Activated naive CD4-positive, alpha-beta T cell (primary cell): ENCODE measurements at regions not wholly inside any gene's neighbourhood (a gene's known extent, or its start where the extent isn't known, plus 50 kb on each side); places are given as distances from the start of the nearest gene placed in this dataset.

Experiments
- DNase-seq, 4 experiments: peaks; one replicate each; lab custom pipeline; 2025; lab: John Stamatoyannopoulos, UW

DNA sequence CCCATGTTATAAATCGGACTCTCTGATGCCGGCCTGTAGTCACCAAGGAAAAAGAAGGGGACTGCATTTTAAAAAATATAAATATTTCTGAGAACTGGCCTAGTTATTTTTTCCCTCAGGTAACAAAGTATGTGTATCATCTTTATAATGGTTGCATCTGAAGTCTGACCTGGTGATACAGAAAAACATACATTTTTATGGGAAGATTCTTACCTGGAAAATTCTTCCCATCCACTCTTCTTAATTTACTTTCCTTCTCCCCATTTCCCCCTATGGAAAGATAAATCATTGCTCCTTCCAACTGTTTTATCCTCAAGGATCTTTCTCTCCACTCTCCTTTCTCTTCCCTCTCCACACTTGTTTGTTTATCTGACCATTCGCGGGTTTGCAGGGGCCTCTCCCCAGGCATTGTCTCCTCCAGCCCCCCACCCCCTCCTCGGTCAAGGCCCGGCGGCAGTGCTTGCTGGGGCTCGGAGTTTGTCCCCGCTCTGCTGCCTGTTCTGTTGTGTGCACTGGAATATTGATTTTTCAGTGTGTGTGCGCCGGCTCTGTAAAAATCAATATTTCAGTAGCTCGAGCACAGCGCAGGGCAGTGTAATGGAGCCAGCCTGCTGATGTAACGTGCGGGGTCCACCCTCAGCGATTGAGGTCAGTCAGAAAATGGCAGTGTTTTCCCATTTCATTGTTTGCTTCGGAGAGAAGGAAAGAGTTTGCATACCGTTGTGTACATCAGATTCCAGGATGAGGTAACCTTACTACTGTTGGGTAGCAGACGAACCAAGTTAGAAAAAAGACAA lies 199.5 kb upstream of the NFE2L3 start:
- DNase-seq, result no peak

GRCh38 chr7:25953859-25954258 lies 198.1 kb upstream of the NFE2L3 start:
- no peak for DNase-seq

GRCh38 chr7:25954395-25954794 lies 197.6 kb upstream of the NFE2L3 start:
- no peak for DNase-seq

DNA sequence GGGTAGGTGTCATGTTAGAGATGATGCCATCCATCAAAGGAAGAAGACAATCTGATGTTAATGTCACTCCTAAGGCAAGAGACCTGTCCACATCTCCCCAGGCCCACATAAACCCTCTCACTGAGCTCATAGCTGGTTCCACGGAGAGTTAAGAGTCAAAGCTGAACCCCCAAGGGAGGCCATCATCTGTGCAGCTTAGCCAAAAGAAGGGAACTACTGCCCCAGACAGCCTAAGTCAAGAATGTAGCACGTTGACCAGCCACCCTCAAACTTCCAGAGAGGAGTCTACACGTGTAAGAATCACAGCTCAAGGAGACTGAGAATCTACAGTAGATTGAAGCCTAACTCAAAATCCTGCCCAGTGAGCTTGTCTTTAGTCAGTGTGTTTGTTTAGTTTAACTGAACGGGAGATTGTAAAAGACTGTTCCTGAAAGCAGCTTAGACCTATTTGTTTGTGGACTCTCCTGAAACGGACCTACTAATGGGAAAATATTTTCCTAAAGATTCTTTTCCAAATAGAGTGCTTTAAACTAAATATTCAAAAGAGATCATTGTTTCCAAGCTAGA lies 192.7 kb upstream of the NFE2L3 start:
- no peak for DNase-seq

- DNase-seq, result no peak
These were observed 188.3 kb upstream of the NFE2L3 start for GRCh38 chr7:25963733-25964132.

DNA sequence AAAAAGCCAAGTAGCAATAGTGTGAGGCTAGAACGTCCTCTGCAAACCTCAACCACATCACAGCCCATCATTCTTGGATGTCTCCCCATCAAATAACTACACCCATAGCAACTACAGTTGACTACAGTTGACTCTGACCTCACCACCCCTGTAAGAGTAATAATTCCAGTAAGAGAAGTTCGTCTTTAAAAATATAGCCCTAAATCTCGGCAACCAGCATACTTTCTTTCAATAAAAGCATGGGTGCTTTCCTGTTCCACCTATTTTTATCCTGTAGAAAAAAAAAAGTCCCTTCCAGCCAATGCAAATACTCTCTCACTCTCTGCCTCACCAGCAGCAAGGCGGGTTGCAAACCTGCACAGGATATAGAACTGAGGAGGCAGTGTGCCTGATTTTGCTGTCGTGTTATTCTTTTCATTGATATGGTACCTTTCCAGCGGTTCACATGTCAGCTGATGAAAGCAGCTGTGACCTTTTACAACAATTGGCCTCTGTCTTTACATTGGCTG lies 187.5 kb upstream of the NFE2L3 start:
- no peak for DNase-seq

GRCh38 chr7:25965405-25966123 lies 186.4 kb upstream of the NFE2L3 start:
- no peak for DNase-seq

DNA sequence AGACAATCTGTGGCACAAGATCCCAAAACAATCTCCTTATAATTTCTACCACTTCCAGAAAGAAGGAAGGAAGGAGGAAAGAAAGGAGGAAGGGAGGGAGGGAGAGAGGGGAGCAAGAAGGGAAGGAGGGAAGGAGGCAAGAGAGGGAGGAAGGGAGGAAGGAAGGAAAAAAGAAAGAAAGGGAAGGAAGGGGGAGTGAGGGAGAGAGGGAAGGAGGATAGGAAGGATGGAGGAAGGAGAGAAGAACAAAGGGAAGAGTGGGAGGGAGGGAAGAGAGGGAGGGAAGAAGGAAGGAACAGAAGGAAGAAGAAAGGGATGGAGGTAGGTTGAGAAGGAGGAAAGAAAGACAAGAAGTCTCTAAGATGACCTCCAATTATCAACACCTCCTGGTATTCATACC lies 185.5 kb upstream of the NFE2L3 start:
- DNase-seq, result no peak

DNA sequence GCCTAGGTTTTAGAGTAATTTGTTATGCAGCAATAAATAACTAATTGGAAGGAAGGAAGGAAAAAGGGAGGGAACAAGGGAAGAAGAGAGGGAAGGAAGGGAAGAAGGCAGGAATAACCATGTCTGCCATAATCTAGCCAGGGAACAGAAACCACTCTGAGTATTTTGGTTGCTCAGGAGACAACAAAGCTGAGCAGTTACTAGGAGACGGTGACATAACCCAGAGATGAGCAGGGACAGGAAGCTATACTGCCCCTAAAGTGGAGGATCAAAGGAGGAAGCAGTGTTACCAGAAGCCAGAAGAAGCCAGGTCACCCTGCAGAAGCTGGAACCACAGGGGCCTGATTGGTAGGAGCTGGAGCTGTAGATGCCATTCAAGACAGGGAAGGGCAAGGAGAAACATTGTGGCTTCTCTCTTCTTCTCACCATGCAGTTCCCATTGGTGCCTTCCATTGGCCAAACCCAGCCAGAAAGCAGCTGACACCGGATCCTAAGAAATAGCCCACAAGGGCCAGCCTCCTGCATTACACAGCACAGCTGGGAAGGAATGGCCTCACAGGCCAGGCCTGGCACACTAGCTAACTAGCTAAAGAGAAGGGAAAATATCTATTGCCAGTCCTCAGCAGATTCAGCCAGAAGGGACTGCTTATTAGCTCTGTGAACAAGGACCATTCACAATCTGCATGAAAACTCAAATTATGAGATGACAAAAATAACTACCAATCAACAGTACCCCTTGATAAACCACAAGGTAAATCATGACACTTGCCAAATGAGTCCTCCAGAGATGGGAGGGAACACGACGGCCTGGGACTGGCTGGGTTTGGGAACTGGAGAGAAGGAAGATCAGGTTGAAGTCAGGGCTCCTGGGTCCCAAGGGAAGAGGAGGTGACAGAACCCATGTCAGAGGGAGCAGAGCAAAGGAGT lies 184.5 kb upstream of the NFE2L3 start:
- DNase-seq, result no peak

- DNase-seq, result no peak
These were observed 183.6 kb upstream of the NFE2L3 start for GRCh38 chr7:25968205-25968993.

GRCh38 chr7:25970356-25970755 lies 181.6 kb upstream of the NFE2L3 start:
- DNase-seq, result no peak

DNA sequence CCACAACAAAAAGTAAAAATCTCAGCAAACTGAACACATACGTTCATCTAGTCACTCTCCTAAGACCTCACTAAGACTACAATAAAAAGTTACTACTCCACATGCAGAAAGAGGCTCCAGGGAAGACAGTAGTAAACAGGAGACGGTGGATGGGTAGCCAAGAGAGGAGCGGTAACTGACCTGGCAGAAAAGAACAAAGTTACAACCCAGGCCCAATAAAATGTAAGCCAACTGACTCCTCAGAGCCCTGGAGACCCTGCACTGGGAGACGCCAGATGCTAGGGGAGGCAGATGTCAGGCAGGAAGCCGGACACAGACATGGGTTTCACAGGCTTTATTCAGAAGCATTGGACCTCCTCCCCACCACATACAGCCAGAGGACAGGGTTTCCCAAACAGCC lies 181.1 kb upstream of the NFE2L3 start:
- no peak for DNase-seq

GRCh38 chr7:25976630-25977029 lies 175.4 kb upstream of the NFE2L3 start:
- DNase-seq, result no peak

DNA sequence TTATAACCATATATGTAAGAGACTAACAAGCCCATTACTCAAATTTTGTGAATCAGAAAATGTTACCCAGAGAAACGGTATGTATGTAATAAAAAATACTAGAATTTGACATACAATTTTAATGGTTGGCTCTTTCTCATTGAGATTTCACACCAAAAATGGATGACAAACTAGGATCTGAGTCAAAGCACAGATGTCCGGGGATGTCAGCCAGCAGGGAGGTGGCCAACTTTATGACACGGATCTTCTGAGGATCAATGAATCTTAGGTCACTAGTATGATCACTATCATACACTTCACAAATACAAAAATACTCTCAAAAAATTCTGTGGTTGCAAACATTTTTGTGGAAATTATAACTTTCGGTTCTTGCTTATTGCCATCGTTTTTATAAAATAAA lies 173.5 kb upstream of the NFE2L3 start:
- DNase-seq, result no peak

GRCh38 chr7:25979605-25980004 lies 172.4 kb upstream of the NFE2L3 start:
- DNase-seq, result no peak

DNA sequence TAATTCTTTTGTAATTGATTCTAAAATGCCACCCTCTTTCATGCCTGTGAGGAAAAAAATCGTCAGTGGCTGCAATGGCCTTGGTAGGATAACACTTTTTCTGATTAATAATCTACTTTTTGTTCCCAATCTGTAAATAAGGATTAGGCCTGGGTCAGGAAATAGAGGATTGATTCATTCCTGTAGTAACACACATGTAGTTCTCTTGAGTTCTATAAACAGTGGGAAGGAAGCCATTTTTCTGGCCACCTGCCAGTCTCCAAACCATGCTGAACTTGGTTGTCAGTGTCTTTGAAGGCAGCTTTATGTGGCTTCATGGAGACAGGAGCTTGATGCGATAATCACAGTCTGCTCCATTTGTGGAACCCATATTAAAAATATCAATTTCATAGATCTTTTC lies 169.3 kb upstream of the NFE2L3 start:
- no peak for DNase-seq

GRCh38 chr7:25985196-25985595 lies 166.8 kb upstream of the NFE2L3 start:
- no peak for DNase-seq

DNA sequence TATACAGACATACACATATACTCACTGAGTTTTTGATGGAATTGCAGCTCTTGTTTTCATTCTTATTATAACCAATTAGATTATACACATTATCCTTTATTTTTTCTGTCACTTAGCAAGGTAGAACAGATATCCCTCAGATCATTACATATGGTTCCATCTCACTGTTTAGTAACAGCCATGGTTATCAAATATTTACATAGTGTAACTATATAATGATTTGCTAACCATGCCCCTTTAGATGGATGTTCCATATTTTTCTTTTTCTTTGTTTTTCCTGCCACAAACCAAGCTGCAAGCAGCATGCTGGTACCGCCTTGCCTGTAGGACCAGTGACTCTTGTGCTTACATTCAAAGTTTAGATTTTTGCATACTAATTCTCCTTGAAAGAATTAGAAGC lies 163.4 kb upstream of the NFE2L3 start:
- DNase-seq, result no peak

DNA sequence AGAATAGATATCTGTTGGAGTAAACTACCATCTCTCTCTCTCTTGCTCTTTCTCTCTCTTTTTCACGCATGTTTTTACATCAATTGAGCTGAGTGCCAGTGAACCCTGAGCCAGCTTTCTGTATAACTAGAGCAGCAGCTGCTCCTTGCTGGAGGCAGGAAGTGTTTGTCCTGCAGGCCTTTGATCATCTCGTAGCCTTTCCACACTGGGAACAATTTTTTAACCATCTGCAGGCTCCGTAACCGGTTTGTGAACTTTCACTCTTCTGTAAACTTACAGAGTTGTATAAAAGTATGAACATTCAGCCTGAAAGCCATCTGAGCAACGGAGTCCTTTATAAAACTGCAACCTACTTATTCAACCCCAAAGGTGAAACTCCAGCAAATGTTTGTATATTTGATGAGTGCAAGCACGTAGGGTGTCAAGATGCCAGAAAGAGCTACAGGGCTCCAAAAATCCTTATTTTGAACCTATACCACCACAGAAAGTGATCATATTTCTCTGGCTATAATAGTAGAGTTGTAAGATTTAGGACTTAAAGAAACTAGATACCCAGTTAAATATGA lies 162.8 kb upstream of the NFE2L3 start:
- no peak for DNase-seq

DNA sequence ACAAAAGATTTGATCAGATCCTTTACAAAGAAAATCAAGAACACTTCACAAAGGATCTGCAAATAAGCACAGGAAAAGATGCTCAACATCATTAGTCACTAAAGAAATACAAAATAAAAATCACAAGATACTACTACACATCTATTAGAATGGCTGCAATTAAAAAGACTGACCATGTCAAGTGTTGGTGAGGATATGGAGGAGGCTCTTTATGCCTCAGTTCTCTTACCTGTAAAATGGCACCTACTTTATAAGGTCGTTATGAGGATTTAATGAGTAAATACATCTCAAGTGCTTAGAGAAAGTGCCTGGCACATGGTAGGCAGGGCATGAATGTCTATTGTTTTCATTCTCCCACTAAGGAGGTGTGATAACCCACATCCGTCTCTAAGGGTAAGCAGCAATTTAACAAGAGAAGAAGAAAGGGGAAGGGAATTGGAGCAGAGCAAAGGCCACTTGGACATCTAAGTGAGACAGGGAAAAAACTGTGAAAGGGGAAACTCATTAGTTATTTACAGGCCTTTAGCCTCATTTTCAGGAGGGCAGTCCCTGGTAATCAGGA lies 157.5 kb upstream of the NFE2L3 start:
- DNase-seq, result no peak

DNA sequence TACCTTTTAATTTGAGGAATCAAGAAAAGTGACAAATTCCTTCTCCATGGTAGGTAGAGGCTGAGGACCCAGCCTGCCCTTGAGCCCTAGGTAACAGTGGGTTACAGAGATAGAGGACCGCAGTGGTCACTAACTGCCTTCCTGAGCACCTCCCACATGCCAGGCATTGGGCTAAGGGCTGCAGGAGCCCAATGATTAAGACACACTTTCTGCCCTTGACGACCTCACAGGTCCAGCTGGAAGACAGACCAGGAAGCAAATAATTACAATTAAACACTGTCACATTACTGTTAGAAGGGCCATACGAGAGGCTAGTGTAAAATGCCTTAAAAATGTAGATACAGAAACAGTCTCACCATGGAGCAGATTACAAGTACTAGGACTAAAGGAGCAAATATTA lies 156.8 kb upstream of the NFE2L3 start:
- DNase-seq, result no peak
